22Rv1 (cell line): ENCODE measurements at regions not wholly inside any gene's neighbourhood (a gene's known extent, or its start where the extent isn't known, plus 50 kb on each side); places are given as distances from the start of the nearest gene placed in this dataset.

Experiments
- ZFX ChIP-seq: fragments of 450-650 bp; IDR thresholded peaks from 2 replicates; pipeline ENCODE4 v1.6.1; 2017; ENCODE audit warnings: antibody characterized with exemption, borderline replicate concordance
- TF ChIP-seq, protein P1 (sequence below): fragments of 450-650 bp; IDR thresholded peaks from 2 replicates; pipeline ENCODE4 v1.5.1; 2017; ENCODE audit warnings: mild to moderate bottlenecking

GRCh38 chr6:169048865-169049205 lies 204.8 kb downstream of the THBS2 start:
- TF ChIP-seq, protein P1, sequence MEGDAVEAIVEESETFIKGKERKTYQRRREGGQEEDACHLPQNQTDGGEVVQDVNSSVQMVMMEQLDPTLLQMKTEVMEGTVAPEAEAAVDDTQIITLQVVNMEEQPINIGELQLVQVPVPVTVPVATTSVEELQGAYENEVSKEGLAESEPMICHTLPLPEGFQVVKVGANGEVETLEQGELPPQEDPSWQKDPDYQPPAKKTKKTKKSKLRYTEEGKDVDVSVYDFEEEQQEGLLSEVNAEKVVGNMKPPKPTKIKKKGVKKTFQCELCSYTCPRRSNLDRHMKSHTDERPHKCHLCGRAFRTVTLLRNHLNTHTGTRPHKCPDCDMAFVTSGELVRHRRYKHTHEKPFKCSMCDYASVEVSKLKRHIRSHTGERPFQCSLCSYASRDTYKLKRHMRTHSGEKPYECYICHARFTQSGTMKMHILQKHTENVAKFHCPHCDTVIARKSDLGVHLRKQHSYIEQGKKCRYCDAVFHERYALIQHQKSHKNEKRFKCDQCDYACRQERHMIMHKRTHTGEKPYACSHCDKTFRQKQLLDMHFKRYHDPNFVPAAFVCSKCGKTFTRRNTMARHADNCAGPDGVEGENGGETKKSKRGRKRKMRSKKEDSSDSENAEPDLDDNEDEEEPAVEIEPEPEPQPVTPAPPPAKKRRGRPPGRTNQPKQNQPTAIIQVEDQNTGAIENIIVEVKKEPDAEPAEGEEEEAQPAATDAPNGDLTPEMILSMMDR, result no peak
- no peak for TF ChIP-seq ZFX
